ENCODE measurements at regions not wholly inside any gene's neighbourhood (a gene's known extent, or its start where the extent isn't known, plus 50 kb on each side); places are given as distances from the start of the nearest gene placed in this dataset.

DNA sequence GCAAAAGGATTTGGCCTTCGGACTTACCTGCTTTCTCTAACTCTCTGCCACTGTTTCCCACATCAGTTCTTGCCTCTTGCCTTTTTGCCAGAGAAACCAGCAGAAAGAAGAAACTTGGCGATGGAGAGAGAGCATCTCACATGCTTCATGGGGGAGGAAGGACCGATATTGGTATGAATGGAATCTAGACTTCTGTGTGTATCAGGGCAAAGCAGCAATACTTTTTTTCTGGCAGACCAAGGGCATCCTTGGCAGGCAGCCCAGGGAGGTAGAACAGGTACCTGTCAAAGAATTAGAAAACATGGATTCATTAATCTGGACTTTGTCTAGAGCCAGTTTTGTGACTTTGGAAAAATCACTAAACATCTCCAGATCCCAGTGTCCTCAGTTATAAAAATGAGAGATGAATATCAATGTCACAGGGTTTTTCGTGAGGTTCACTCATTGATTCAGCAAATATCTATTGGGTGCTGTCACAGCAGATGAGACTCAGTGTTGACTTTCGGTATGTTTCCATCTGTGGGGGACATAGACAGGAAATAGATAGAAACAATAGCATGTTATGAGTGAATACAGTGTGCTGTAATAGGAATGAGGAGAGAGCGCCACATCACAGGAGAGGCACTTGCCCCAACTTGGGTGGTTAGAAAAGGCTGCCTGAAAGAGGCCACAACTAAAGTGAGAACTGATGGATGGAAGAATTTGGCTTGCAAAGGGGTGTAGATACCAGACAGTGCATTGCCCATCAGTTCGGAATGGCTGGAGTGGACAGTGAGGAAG, 114.1 kb downstream of the CD83 start:
- no peak overlapping the region for H3K4me3 ChIP-seq (ENCODE audit: low read depth in 2 of 2, low read length in 2 of 2)
- TF ChIP-seq POLR2AphosphoS5 (IDR thresholded peaks at IDR 0.05; ENCODE audit: low read depth, low read length) (no peak), TCF7L2 (IDR thresholded peaks at IDR 0.05; ENCODE audit: low read depth, low read length) (no peak), SIN3A (IDR thresholded peaks at IDR 0.05; ENCODE audit: borderline replicate concordance, insufficient read depth, low read depth, low read length) (no peak)
- TF ChIP-seq, protein P1, sequence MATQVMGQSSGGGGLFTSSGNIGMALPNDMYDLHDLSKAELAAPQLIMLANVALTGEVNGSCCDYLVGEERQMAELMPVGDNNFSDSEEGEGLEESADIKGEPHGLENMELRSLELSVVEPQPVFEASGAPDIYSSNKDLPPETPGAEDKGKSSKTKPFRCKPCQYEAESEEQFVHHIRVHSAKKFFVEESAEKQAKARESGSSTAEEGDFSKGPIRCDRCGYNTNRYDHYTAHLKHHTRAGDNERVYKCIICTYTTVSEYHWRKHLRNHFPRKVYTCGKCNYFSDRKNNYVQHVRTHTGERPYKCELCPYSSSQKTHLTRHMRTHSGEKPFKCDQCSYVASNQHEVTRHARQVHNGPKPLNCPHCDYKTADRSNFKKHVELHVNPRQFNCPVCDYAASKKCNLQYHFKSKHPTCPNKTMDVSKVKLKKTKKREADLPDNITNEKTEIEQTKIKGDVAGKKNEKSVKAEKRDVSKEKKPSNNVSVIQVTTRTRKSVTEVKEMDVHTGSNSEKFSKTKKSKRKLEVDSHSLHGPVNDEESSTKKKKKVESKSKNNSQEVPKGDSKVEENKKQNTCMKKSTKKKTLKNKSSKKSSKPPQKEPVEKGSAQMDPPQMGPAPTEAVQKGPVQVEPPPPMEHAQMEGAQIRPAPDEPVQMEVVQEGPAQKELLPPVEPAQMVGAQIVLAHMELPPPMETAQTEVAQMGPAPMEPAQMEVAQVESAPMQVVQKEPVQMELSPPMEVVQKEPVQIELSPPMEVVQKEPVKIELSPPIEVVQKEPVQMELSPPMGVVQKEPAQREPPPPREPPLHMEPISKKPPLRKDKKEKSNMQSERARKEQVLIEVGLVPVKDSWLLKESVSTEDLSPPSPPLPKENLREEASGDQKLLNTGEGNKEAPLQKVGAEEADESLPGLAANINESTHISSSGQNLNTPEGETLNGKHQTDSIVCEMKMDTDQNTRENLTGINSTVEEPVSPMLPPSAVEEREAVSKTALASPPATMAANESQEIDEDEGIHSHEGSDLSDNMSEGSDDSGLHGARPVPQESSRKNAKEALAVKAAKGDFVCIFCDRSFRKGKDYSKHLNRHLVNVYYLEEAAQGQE (IDR thresholded peaks at IDR 0.05; ENCODE audit: insufficient read depth in 1 of 2, low read depth in 2 of 2, low read length in 1 of 2), result no peak
- TF ChIP-seq, protein P2, sequence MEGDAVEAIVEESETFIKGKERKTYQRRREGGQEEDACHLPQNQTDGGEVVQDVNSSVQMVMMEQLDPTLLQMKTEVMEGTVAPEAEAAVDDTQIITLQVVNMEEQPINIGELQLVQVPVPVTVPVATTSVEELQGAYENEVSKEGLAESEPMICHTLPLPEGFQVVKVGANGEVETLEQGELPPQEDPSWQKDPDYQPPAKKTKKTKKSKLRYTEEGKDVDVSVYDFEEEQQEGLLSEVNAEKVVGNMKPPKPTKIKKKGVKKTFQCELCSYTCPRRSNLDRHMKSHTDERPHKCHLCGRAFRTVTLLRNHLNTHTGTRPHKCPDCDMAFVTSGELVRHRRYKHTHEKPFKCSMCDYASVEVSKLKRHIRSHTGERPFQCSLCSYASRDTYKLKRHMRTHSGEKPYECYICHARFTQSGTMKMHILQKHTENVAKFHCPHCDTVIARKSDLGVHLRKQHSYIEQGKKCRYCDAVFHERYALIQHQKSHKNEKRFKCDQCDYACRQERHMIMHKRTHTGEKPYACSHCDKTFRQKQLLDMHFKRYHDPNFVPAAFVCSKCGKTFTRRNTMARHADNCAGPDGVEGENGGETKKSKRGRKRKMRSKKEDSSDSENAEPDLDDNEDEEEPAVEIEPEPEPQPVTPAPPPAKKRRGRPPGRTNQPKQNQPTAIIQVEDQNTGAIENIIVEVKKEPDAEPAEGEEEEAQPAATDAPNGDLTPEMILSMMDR (IDR thresholded peaks at IDR 0.05), result no peak
- BruUV-seq (replicated peaks), result no TSS peak
- no peaks in the 10 kb centered on the region; the same call in 1 of the 2 replicates for H3K27me3 ChIP-seq (ENCODE audit: control insufficient read depth, insufficient read depth, low read length)
- intact Hi-C loops (cut with micrococcal nuclease; ENCODE audit: unreplicated experiment), result no loop called here
- no peak overlapping the region for H3K27ac ChIP-seq (ENCODE audit: low read length)
- in situ Hi-C loops (cut with HindIII; ENCODE audit: low pct_unique_long_range_greater_than_20kb, low sequenced_read_pairs), result no loop called here
- no peaks in the 10 kb centered on the region for H3K9me3 ChIP-seq (ENCODE audit: control insufficient read depth, insufficient read depth, low read depth, low read length)
- POLR2A ChIA-PET, result no interaction called here
- H3K36me3 ChIP-seq (ENCODE audit: control insufficient read depth, insufficient read depth, low read length), result no peaks in the 10 kb centered on the region
- DNase-seq (ENCODE audit: low read depth, low spot score) (no peak), ATAC-seq (no peak)
- no peaks in the 10 kb centered on the region for H3K4me1 ChIP-seq (ENCODE audit: control insufficient read depth, insufficient read depth, low read length)
- CTCF ChIA-PET, result no interaction called here

DNA sequence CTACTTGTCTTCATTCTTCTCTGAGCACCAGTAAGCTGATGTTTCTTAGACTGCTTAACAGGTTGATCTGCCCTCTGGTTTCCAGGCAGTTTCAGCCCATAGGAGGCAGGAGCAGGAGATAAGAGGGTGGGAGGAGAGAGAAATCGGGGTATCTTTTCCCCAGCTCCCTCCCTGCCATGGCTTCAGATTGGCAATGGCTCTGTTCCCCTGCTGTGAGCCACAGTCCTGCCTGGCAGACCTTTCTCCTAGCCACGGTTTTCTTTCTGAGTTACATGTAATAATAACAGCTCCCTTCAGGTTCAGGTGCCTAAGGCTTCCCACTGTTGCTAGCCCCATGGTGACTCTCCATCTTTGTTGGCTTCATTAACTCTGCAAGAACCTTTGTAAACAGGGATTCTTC, 115.3 kb downstream of the CD83 start:
- TF ChIP-seq, protein P2 (IDR thresholded peaks at IDR 0.05), result no peak
- no peak for TF ChIP-seq TCF7L2 (IDR thresholded peaks at IDR 0.05; ENCODE audit: low read depth, low read length)
- TF ChIP-seq SIN3A (IDR thresholded peaks at IDR 0.05; ENCODE audit: borderline replicate concordance, insufficient read depth, low read depth, low read length), result no peak
- TF ChIP-seq, protein P1 (IDR thresholded peaks at IDR 0.05; ENCODE audit: insufficient read depth in 1 of 2, low read depth in 2 of 2, low read length in 1 of 2), result no peak
- no peak for TF ChIP-seq POLR2AphosphoS5 (IDR thresholded peaks at IDR 0.05; ENCODE audit: low read depth, low read length)
- no peak overlapping the region for H3K4me3 ChIP-seq (ENCODE audit: low read depth in 2 of 2, low read length in 2 of 2)
- ChIA-PET POLR2A (no interaction called here), CTCF (no interaction called here)
- in situ Hi-C loops (cut with HindIII; ENCODE audit: low pct_unique_long_range_greater_than_20kb, low sequenced_read_pairs) (no loop called here), intact Hi-C loops (cut with micrococcal nuclease; ENCODE audit: unreplicated experiment) (no loop called here)
- no peaks in the 10 kb centered on the region for H3K36me3 ChIP-seq (ENCODE audit: control insufficient read depth, insufficient read depth, low read length)
- DNase-seq (ENCODE audit: low read depth, low spot score) (no peak), ATAC-seq (no peak)
- no TSS peak for BruUV-seq (replicated peaks)
- no peaks in the 10 kb centered on the region for H3K9me3 ChIP-seq (ENCODE audit: control insufficient read depth, insufficient read depth, low read depth, low read length)
- no peak overlapping the region for H3K27ac ChIP-seq (ENCODE audit: low read length)
- no peaks in the 10 kb centered on the region for H3K4me1 ChIP-seq (ENCODE audit: control insufficient read depth, insufficient read depth, low read length)
- no peaks in the 10 kb centered on the region; the same call in 1 of the 2 replicates for H3K27me3 ChIP-seq (ENCODE audit: control insufficient read depth, insufficient read depth, low read length)
